ENCODE measurements at regions not wholly inside any gene's neighbourhood (a gene's known extent, or its start where the extent isn't known, plus 50 kb on each side); places are given as distances from the start of the nearest gene placed in this dataset.

- no peak overlapping the region for H3K4me3 ChIP-seq (replicated peaks; ENCODE audit: low read depth, low read length)
- DNase-seq (ENCODE audit: low read depth) = no peak
- TF ChIP-seq, protein P1, sequence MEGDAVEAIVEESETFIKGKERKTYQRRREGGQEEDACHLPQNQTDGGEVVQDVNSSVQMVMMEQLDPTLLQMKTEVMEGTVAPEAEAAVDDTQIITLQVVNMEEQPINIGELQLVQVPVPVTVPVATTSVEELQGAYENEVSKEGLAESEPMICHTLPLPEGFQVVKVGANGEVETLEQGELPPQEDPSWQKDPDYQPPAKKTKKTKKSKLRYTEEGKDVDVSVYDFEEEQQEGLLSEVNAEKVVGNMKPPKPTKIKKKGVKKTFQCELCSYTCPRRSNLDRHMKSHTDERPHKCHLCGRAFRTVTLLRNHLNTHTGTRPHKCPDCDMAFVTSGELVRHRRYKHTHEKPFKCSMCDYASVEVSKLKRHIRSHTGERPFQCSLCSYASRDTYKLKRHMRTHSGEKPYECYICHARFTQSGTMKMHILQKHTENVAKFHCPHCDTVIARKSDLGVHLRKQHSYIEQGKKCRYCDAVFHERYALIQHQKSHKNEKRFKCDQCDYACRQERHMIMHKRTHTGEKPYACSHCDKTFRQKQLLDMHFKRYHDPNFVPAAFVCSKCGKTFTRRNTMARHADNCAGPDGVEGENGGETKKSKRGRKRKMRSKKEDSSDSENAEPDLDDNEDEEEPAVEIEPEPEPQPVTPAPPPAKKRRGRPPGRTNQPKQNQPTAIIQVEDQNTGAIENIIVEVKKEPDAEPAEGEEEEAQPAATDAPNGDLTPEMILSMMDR (IDR thresholded peaks at IDR 0.05; ENCODE audit: low read length, missing control alignments) = no peak
These were observed 166.5 kb upstream of the SALL3 start for GRCh38 chr18:78813156-78813555.

DNA sequence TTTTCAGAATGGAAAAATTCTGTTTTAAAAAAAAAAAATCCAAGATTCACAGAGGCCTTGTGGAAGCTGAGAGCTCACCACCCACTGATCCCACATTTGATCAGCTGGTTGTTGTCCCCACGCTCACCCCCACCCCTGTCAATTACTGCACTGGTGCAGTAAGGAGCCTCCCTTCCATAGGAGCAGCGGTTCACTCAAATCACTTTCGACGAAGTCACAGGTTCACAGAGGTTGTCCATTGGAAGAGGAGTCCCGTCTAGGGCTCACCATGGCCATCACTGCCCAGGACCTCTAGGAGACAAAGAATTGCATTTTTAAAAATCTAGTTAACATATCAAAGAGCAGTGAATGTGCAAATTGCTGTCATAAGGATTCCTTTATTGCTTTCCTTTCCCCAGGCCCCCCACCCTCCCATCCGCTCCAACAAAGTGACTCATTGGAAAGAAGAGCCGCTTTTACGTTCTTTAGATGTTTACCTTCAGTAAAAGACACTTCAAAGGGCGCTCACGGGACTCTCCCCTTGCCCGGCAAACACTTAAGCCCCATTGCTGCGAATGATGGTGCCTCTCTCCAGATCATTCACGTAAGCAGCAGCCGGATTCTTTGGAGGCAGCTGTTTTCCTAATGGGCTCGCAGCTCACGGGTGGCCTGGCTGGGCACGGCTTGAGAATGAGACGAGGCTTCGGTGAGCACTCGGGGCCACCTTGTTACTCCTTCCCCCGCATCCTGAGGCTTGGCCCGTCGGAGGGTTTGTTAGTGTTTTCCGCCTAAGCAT, 165.5 kb upstream of the SALL3 start:
- no peak for DNase-seq (ENCODE audit: low read depth)
- TF ChIP-seq, protein P1 (IDR thresholded peaks at IDR 0.05; ENCODE audit: low read length, missing control alignments) = no peak

GRCh38 chr18:78814766-78815165, 164.9 kb upstream of the SALL3 start:
- TF ChIP-seq, protein P1 (IDR thresholded peaks at IDR 0.05; ENCODE audit: low read length, missing control alignments) = no peak
- DNase-seq (ENCODE audit: low read depth) = no peak

More for the DNA sequence above, 165.5 kb upstream of the SALL3 start:
- no peak overlapping the region for H3K4me3 ChIP-seq (replicated peaks; ENCODE audit: low read depth, low read length)

DNA sequence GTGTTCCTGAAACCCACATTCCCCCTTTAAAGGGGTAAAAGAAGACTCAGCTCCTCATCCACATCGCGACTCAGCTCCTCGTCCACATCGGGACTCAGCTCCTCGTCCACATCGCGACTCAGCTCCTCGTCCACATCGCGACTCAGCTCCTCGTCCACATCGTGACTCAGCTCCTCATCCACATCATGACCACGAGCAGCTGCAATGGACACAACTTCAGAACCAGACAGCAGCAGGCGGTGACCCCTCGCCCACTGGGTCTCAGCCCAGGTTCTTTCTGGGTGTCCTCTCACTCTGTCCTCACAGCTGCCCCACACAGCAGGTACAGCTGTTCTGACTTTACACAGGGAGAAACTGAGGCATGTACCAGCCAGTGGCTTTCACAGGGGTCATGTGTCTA, 163.5 kb upstream of the SALL3 start:
- TF ChIP-seq, protein P1 (IDR thresholded peaks at IDR 0.05; ENCODE audit: low read length, missing control alignments) = no peak

More at GRCh38 chr18:78814766-78815165, 164.9 kb upstream of the SALL3 start:
- H3K4me3 ChIP-seq (replicated peaks; ENCODE audit: low read depth, low read length) = no peak overlapping the region

GRCh38 chr18:78816916-78817315, 162.7 kb upstream of the SALL3 start:
- no peak for DNase-seq (ENCODE audit: low read depth)
- no peak overlapping the region for H3K4me3 ChIP-seq (replicated peaks; ENCODE audit: low read depth, low read length)
- TF ChIP-seq, protein P1 (IDR thresholded peaks at IDR 0.05; ENCODE audit: low read length, missing control alignments) = no peak

More for the DNA sequence above, 163.5 kb upstream of the SALL3 start:
- H3K4me3 ChIP-seq (replicated peaks; ENCODE audit: low read depth, low read length) = no peak overlapping the region
- DNase-seq (ENCODE audit: low read depth) = no peak

DNA sequence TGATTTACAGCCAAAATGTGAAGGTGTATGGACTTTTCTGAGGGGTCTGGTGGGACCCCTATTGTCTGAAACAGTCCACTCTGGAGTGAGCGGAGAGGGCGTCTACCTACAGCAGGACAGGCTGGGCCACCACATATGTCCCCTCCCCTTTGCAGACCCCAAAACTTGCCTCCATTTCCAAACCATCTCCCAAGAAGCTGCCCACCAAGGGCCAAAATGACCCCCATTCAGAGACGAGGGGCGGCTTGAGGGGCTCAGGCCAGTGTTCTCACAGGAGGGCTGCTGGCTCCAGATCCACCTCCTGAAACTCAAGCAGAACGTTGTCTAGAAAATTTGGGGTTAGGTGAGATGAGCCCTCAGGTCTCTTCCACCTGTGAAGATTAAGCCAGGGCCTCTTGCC, 161.1 kb upstream of the SALL3 start:
- TF ChIP-seq, protein P1 (IDR thresholded peaks at IDR 0.05; ENCODE audit: low read length, missing control alignments) = no peak
- H3K4me3 ChIP-seq (replicated peaks; ENCODE audit: low read depth, low read length) = no peak overlapping the region
- DNase-seq (ENCODE audit: low read depth) = no peak

DNA sequence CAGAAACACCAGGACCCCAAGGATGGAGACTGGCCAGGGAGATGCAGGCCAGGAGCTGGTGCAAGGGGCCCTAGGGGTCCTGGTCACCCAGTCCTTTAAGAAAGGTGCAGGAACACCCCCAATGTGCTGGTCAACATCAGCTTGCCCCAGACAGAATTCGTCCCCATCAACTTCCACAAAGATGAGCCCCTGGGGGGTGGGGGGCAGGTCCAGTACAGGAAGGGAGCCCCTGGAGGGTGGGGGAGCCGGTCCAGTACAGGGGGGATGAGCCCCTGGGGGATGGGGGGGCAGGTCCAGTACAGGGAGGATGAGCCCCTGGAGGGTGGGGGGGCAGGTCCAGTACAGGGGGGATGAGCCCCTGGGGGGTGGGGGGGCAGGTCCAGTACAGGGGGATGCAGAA, 160.7 kb upstream of the SALL3 start:
- TF ChIP-seq, protein P1 (IDR thresholded peaks at IDR 0.05; ENCODE audit: low read length, missing control alignments) = no peak
- DNase-seq (ENCODE audit: low read depth) = no peak
- no peak overlapping the region for H3K4me3 ChIP-seq (replicated peaks; ENCODE audit: low read depth, low read length)

Data from fibroblast of pulmonary artery (primary cell).